PFSK-1 (cell line): ENCODE measurements at regions not wholly inside any gene's neighbourhood (a gene's known extent, or its start where the extent isn't known, plus 50 kb on each side); places are given as distances from the start of the nearest gene placed in this dataset.

Experiments
- FOXP2 ChIP-seq: optimal IDR thresholded peaks from 2 replicates; pipeline ENCODE3; 2011; ENCODE audit warnings: borderline replicate concordance, control low read depth, inconsistent platforms; ENCODE audit not compliant: insufficient read depth; ENCODE audit errors: extremely low read length, extremely low read depth
- POLR2AphosphoS5 ChIP-seq: IDR thresholded peaks from 2 replicates; pipeline ENCODE4 v1.6.1; 2012; ENCODE audit warnings: low read depth, mild to moderate bottlenecking, control low read depth, low read length, moderate library complexity
- REST ChIP-seq, 2 experiments: IDR thresholded peaks; 2 replicates each; pipeline versions ENCODE4 v1.6.1 to v1.8.0; 2011 to 2012; ENCODE audit warnings: low read depth in 2 of 2, low read length in 2 of 2, control low read depth in 1 of 2, inconsistent platforms in 1 of 2, mild to moderate bottlenecking in 1 of 2, moderate library complexity in 1 of 2; ENCODE audit not compliant: insufficient read depth in 1 of 2
- SIN3A ChIP-seq: IDR thresholded peaks from 2 replicates; pipeline ENCODE4 v1.6.1; 2012; ENCODE audit warnings: mild to moderate bottlenecking, low read length, moderate library complexity, borderline replicate concordance; ENCODE audit not compliant: insufficient read depth
- TAF1 ChIP-seq: IDR thresholded peaks from 2 replicates; pipeline ENCODE4 v1.6.1; 2012; ENCODE audit warnings: low read length, control low read depth, borderline replicate concordance; ENCODE audit not compliant: insufficient read depth

GRCh38 chr9:94159069-94159939, 75.0 kb downstream of the PTPDC1 start:
- TF ChIP-seq REST (IDR thresholded peaks at IDR 0.05; ENCODE audit: insufficient read depth in 1 of 2, low read depth in 2 of 2, low read length in 2 of 2) = no peak

GRCh38 chr9:94160594-94161501, 76.6 kb downstream of the PTPDC1 start:
- TF ChIP-seq POLR2AphosphoS5 (no peak), TAF1 (no peak), REST (IDR thresholded peaks at IDR 0.05; ENCODE audit: insufficient read depth in 1 of 2, low read depth in 2 of 2, low read length in 2 of 2) (no peak), SIN3A (no peak), FOXP2 (no peak)

- TF ChIP-seq FOXP2 = no peak
- no peak for TF ChIP-seq REST (IDR thresholded peaks at IDR 0.05; ENCODE audit: insufficient read depth in 1 of 2, low read depth in 2 of 2, low read length in 2 of 2)
- TF ChIP-seq TAF1 = no peak
- no peak for TF ChIP-seq SIN3A
- no peak for TF ChIP-seq POLR2AphosphoS5
These were observed 77.4 kb downstream of the PTPDC1 start for GRCh38 chr9:94161673-94162072.

- TF ChIP-seq FOXP2 = no peak
- TF ChIP-seq TAF1 = no peak
- no peak for TF ChIP-seq POLR2AphosphoS5
- TF ChIP-seq SIN3A = no peak
- TF ChIP-seq REST (IDR thresholded peaks at IDR 0.05; ENCODE audit: insufficient read depth in 1 of 2, low read depth in 2 of 2, low read length in 2 of 2) = no peak
These were observed 80.7 kb downstream of the PTPDC1 start for GRCh38 chr9:94164806-94165549.
